ENCODE measurements at regions not wholly inside any gene's neighbourhood (a gene's known extent, or its start where the extent isn't known, plus 50 kb on each side); places are given as distances from the start of the nearest gene placed in this dataset.
"Not testable (repeated sequence)": the region's sequence is repeated elsewhere in the genome, so short reads cannot be mapped to it uniquely, and the experiment has no call there.

DNA sequence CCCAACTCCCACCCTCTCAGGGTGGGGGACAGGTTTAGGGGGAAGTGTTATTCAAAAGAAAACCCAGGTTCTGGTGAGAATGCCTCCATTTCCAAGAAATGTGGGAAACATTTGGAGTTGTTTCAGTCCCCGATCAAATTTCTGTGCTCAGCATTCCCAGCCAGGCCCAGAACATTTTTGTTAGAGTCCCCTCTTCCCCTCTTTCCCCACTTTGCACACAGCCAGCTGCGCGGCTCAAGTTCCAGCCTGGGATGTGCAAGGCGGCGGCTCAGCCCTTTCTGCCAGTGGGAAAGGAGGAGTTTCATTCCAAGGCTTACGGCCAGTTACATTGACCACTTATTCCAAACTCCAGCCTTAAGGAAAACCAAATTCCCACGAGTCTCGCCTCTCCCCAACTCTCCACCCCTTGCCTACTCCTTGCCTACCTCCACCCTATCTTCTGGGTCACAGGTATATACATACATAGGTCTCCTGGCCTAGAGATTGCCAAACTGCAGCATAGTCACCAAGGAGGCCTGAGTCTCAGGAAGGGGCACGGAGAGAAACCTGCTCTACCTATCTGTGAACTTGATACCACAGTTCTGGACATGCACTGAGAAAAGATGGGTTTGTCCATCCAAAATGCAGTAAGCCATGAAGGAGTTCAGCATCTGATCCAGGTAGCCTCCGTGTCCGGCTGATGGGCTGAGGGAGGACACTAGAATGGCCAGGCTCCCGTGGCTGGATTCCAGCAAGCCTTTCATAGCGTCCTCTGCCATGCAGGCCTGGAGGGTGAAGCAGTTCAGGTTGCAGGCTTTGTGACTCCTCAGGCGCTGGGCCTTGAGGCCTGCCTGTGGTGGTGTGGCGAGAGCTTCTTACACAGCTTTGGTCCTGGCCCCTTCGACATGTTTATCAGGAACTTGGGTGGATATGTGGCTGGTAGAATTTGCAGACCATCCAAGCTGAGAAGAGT, 154.5 kb downstream of the ZFP36L2 start:
- no peak for DNase-seq (ENCODE audit: low read depth in 3 of 3)

DNA sequence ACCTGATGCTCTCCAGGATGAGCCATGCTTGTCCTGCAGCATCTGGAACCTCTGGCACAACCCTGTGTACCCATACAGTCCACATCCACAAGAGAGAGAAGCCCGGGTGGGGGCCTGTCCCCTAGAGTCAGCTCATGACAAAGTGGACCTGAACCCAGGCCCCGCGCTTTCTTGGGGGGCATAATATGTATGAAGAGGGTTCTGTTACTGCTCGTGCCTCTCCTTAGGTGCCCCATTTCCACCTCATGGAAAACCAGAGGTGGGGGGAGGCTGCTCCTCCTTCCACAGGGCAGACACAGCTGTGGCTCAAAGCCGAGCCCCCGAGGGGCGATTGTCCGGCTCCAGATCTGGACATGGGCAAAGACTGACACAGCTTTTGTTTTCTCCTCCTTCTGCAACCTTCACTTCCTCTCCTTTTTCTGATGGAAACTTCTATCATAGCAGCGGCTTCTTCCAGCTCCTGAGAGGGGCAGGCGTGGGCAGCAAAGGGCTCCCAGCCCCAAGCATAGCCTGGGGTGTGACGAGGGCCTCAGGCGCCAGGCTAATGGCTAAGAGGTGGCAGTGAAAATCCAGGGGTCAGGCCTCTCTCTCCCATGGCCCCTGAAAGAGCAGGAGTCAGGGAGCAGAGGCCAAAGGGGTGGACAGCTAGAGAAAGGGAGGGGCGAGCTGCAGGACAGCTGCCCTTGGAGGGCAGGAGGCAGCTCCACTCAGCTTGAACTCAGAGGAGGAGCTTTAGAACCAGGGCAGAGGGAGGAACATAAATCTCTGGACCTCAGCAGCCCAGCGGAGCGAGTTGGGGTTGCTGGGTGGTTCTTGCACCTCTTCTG, 155.5 kb downstream of the ZFP36L2 start:
- no peak for DNase-seq (ENCODE audit: low read depth in 3 of 3)

DNA sequence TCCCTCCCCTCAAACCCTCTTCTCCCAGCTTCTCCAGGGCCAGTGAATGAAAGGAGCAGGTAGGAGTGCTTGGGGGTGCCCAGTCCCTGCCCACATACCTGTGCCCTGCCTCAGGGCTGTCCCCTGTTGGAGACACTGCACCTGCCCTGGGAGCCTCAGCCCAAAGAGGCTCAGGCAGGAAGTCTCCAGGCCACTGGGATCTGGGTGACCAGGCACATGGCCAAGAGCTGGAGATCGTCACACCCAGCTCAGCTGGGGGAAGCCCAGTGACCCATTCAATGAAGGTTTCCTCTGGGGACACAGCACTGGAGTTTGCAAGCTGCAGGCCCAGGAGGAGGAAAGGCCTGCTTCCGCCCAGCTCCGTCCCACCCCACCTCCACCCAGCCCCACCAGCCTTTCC, 156.4 kb downstream of the ZFP36L2 start:
- DNase-seq (ENCODE audit: low read depth in 3 of 3), result no peak

DNA sequence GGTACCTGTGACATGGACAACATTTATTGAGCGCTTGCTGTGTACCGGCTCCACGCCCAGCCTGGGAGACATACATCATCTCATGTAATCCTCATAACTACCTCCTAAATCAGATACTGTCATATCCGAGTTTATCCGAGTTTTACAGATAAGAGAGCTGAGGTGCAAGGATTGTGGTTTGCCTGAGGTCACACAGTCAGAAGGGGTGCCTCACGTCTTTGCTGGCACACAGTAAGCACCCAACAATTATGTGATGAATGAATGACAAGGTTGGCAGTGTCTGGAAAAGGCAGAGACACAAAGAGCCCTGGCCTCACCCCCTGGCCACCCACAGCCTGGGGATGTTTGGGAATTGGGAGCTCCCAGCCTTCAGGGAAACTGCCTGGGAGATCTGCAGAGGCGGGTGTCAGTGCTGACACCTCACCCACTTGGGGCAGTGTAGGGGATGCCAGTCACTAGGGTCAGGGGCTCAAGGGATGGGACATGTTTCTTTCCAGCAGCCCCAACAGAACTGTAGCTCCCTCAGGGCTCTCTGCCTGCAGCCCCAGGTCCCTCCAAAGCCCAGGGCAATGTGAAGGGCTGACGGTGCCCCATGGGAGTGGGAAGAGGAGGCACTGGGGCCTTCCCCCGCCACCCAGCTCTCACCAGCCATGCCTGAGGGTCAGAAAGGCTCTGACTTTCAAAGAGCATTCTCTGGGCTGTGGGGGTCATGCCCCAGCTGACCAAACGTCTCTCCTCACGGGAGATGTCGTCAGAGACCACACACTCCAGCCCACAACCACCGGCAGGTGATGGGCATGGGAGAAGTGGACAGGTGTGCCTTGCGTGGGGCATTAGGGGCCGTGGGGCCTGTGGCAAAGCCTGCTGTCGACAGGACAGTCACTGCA, 157.5 kb downstream of the ZFP36L2 start:
- DNase-seq (ENCODE audit: low read depth in 3 of 3), result no peak

DNA sequence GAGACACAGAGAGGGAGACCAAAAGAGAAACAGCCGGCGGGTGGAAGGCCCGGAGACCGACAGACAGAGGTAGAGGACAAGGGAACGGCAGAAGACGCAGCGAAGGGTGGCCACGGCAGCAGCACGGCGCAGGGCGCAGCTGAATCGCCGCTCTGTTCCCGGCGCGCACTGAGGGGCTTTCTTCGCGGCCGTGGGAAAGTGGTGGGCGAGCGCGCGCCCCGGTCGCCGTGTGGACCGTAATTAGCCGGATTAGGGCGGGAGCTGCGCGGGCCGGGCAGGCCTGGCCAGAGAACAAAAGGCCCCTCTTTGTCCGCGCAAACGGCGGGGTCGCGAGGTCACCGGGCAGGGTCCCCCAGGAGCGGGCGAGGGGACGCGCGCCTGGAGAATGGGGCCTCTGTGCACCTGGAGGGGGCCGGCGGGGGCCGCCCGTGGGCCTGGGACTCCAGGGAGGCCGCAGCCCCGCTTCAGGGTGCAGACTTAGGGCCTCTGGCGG, 158.3 kb downstream of the ZFP36L2 start:
- DNase-seq (ENCODE audit: low read depth in 3 of 3), result no peak

DNA sequence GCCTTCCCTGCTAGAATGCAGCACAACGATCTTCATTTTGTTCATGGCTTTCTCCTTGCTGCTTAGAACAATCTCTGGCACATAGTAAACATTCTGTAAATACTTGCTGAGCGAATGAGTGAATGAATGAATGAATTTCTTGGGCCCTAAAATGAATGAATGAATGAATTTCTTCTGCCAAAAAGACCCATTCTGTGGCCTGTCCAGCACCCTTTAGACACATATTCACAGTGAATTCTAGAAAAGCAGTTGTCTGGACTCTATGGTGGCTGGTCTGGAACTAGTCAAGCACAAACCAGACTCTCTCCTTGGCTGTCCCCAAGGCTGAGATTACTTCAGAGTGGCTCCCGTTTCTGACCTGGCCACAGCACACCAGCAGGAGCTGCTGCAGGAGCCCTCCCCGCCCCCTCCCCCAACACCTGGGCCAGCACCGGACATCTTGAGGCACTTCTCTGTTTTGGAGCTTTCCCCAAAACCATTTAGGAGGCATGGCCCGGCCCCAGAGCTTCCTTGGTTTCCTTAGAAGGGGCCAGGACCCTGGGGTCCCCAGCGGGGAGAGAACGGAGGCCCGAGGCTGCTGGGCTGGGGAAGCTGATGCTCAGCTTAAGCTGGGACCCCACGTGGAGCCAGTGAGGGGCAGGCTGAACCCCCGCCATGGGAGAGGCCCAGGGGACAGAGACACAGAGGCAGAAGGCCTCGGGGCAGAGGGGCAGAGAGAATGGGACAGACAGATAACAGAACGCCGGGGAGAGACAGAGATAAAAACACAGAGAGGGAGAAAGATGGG, 159.0 kb downstream of the ZFP36L2 start:
- no peak for DNase-seq (ENCODE audit: low read depth in 3 of 3)

DNA sequence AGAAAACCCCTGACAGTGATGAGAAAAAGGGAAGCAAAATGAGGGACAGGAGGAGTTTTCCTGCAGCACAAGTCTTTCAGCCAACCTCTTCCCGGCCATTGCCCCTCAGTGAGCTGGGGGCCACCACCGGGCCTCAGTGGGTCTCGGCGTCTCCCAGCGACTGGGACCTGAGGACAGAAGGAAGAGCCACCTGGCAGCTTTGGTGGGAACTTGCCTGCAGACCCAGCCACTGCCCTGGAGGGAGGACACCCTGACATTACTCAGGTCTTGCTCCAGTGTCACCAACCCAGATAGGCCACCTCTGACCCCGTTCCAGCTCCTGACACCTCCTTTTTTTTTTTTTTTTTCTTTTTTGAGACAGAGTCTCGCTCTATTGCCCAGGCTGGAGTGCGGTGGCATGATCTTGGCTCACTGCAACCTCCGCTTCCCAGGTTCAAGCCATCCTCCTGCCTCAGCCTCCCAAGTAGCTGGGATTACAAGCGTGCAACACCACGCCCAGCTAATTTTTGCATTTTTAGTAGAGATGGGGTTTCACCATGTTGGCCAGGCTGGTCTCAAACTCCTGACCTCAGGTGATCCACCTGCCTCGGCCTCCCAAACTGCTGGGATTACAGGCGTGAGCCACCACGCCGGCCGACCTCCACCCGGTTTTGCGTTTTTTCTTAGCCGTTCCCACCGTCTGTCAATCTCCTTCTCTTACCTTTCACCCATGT, 159.7 kb downstream of the ZFP36L2 start:
- not testable (repeated sequence) for DNase-seq (ENCODE audit: low read depth in 3 of 3)

DNA sequence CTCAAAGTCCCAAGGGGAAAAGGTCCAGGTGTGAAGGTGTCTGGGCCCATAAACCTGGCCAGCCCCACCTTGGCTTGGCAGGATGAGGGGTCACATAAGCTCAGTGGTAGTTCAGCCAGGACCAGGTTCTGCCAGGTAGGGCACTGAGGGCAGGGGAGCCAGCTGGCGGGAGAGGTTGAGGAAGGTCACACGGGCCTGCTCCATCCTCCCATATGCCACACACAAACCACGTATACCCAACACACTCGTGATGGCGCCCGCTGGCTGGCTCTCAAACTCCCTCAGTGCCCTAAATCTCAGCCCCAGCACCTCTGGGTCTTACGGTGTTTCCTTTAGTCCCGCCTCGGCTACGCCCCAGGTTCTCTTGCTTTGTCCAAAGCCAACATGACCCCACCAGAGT, 160.5 kb downstream of the ZFP36L2 start:
- DNase-seq (ENCODE audit: low read depth in 3 of 3), result no peak

DNA sequence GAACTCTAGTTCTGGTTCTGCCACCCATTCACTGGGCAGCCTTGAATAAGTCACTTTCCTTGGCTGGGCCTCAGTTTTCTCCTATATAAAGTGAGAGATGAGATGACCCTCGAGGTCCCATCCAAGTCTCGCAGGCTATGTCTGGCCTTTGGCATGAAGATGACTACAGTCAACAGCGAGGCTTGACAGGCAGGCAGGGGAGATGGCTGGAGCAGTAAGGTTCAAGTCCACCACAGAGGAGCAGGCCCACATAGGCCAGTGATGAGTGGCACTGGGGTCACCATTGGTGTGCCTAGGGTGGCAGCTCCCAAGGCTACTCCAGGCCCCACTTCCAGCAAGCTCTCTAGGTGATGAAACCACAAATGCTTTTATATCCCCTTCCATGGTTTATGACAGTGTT, 161.4 kb downstream of the ZFP36L2 start:
- DNase-seq (ENCODE audit: low read depth in 3 of 3), result no peak

DNA sequence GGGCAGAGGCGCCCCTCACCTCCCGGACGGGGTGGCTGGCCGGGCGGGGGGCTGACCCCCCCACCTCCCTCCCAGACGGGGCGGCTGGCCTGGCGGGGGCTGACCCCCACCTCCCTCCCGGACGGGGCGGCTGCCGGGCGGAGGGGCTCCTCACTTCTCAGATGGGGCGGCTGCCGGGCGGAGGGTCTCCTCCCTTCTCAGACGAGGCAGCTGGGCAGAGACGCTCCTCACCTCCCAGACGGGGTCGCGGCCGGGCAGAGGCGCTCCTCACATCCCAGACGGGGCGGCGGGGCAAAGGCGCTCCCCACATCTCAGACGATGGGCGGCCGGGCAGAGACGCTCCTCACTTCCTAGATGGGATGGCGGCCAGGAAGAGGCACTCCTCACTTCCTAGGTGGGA, 163.3 kb downstream of the ZFP36L2 start:
- DNase-seq (ENCODE audit: low read depth in 3 of 3), result not testable (repeated sequence)

DNA sequence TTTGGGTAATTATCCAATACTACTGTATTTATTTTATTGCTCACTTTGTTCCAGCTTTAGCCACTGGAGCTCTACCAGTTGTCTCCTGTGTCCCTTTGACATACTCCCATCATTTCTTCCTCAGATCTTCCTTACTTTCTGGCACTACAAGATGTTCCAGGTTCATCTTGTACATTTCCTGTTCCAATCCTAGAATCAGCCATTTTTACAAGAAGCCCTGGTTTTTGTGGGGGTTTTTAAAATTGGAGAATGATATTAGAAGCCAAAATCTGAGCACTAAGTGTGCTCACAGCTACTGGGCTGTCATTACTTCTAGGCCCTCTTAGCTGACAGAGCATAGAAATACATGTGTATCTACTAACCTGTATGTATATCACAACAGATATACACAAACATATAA, 164.3 kb downstream of the ZFP36L2 start:
- no peak for DNase-seq (ENCODE audit: low read depth in 3 of 3)

DNA sequence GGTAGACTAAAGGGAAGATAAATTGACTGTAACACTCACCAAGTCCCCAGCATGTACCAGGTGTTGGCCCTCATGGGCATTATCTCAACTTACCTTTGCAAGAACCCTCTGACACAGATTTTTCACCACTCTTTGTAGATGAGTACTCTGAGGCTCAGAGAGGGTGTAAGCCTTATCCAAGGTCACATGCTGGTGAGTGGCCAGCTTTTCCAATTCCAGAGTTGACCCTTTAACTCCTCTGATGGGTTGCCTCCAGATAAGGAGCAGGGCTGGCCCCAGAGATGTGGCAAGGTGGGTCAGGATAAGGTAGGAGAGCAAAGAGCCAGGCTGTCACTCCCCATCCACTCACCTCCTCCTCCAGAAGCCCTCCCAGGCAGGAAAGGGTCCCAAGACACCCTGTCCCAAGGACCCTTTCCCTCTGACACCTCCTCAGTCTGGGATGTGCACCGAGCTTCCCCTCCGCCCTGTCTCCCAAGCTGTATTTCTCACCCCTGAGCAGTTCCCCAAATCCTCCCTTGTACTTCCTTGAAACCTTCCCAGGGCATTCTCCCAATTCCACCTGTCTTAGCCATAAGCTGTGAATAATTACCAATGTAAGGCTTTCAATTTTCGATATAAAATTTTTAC, 165.9 kb downstream of the ZFP36L2 start:
- no peak for DNase-seq (ENCODE audit: low read depth in 3 of 3)

DNA sequence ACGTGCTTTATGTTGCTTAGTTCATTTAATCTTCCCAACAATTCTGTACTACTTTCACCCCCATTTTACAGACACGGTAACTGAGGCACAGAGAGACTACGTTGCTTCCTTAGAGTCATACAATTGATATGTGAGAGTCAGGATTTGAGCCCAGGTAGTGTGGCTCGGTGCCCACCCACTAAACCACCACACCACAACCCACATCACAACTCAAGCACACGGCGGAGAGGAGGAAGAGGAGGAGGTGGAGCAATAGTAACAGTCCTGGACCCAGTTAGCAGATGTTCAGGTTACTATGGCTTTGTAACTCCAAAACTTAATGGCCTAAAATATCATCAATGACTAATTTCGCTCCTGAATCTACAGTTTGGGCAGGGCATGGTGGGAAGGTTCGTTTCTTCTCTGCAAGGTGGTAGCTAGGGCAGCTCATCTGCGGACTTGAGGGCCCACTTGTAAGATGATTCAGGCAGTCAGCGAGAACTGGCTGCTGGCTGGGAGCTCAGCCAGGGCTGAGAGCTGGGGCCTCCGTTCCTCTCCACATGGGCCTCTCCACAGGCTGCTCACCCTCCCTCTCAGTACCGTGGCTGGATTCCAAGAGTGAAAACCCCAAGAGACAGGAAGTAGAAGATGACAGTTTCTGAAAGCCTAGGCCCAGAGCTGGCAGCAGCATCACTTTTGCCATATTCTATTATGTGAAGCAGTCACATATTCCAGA, 167.1 kb downstream of the ZFP36L2 start:
- peak; percentile 22 to 68 (median 31) for DNase-seq (ENCODE audit: low read depth in 3 of 3)

DNA sequence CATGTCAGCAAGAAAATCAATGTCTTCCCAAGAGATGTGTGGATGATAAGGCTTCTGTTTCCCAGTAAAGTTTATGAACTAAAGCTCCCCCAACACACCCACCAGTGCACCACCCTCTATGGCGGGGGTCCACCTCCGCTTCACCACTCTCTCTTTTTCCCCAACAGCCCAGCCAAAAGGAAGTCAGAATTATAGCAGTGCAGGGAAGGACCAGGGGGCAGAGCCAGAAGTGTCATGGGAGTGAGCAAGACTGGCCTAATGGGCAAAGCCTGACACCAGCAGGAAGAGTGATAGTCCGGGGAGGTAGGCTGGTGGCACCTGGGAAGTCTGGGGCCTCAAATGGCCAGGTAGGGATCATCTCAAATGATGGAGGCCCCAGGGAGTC, 167.7 kb downstream of the ZFP36L2 start:
- no peak for DNase-seq (ENCODE audit: low read depth in 3 of 3)

DNA sequence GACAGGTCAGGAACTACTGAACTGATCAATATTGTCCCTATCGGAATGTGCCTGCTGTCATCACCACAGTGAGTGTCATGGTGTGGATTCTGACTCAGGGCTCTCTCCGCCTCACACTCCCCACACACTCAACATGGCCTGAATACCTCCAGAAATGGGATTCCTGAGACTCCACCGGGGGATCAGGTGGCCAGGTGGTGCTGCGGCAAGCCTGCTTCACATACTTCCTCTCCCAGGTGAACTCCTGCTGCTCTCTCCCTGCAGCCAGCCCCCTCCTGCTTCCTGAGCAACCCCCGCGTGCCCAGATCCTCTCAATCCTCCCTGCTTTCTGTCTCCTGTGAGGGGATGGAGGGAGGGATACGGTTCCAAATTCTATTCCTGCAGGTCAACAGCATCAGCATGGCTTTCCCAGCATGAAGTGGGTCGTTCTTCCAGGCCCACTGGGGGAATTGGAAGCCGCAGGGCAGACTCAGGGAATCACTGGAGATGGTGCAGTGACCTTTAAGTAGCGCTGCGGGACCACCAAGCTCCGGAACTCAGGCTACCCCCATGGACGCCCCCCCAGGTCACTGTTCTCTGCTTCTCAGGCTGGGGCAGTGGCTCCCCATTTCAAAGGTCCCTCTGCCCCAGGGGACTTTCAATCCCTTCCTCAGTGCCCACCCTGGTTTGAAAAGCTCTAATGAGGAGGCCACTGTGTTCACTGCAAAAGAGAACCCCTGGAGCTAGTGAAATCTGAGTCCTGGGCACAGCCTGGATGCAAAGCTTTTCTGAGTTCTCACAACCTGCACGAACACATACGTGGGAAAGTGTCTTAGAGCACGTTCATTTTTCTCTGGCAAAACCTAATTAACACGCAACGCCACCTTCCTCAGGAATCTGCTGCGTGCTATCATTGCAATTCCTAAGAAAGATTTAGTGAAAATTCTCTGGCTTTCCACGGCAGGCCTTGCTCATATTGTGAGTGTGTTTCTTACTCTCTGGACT, 168.4 kb downstream of the ZFP36L2 start:
- DNase-seq (ENCODE audit: low read depth in 3 of 3), result no peak

DNA sequence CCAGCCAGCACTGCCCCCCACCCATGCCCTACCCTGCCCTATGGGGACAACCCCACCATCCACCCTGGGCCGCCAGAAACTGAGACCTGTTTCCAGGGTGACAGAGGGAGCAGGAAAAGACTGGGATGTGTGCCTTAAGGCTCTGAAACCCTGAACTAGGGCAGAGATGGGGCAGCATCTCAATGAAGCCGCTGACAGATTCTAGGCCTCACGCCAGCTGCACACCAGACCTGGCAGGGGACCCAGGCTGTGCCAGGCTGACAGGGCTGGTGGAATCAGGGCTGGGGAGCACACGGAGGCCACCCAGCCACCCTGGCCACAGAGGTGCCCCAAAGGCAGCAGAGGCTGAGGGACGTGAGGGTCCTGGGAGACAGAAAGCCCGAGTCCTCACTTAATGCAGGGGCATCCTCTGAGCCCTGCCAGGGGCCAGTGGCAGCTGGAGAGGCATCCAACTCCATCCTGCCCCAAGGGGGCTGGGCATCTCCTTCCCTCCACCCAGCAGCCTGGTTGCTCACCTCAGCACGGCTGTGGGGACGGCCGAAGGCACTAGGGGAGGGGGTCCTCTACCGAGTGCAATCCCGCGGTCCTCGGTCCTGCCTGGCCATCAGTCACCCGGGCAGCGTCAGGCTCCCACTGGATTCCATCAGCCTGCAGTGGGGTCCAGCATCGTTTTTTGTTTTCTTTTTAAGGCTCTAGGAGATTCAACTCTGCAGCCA, 169.2 kb downstream of the ZFP36L2 start:
- no peak for DNase-seq (ENCODE audit: low read depth in 3 of 3)

DNA sequence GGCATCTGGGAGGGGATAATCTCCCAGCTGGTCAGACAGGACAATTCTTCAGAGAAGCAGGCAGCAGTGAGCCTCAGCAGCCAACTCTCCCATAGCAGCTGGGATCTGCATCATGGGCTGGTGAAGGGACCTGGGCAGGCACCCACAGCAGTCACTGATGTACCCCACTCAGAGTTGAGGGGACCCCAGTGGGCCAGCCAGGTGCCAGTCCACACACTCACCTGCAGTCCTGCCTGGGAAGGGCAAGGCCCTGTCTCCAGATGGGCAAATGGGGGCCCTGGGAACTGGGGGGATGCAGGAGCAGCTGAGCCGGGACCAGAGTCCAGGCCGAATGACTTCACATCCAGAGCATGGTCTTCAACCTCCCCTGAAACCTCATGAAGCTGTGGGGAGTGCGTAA, 170.4 kb downstream of the ZFP36L2 start:
- no peak for DNase-seq (ENCODE audit: low read depth in 3 of 3)
